ENCODE measurements at regions not wholly inside any gene's neighbourhood (a gene's known extent, or its start where the extent isn't known, plus 50 kb on each side); places are given as distances from the start of the nearest gene placed in this dataset.
A peak's percentile ranks its signal among the peaks of the same experiment; 100 is the strongest.

DNA sequence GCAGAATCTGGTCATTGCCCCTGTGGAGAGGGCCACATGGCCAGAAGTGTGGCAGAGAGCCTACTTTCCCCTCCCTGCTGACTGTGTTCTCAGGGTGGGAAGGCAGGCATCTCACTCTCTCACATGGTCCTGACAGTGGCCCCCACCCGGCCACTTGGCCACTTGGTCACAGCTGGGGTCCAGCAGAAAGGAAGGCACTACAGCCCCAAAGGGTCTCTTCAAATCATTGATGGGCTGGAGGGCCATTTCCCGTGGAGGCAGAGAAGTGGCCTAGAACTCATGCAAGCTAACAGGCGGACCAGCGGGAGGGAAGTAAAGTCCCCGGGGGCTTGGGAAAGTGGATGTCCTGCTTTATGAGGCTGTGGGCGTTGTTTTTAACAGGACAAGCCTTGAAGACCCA lies 125.3 kb downstream of the EMX2 start:
- H3K9me3 ChIP-seq = no peaks in the 10 kb centered on the region
- peak; percentile 26 for DNase-seq (ENCODE audit: low spot score)
- TF ChIP-seq, protein P1, sequence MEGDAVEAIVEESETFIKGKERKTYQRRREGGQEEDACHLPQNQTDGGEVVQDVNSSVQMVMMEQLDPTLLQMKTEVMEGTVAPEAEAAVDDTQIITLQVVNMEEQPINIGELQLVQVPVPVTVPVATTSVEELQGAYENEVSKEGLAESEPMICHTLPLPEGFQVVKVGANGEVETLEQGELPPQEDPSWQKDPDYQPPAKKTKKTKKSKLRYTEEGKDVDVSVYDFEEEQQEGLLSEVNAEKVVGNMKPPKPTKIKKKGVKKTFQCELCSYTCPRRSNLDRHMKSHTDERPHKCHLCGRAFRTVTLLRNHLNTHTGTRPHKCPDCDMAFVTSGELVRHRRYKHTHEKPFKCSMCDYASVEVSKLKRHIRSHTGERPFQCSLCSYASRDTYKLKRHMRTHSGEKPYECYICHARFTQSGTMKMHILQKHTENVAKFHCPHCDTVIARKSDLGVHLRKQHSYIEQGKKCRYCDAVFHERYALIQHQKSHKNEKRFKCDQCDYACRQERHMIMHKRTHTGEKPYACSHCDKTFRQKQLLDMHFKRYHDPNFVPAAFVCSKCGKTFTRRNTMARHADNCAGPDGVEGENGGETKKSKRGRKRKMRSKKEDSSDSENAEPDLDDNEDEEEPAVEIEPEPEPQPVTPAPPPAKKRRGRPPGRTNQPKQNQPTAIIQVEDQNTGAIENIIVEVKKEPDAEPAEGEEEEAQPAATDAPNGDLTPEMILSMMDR (IDR thresholded peaks at IDR 0.05) = no peak
- no peaks in the 10 kb centered on the region for H3K27me3 ChIP-seq
- no peaks in the 10 kb centered on the region for H3K36me3 ChIP-seq
- H3K4me1 ChIP-seq = no peaks in the 10 kb centered on the region
- no peak overlapping the region for H3K27ac ChIP-seq
- no peak overlapping the region for H3K4me3 ChIP-seq

DNA sequence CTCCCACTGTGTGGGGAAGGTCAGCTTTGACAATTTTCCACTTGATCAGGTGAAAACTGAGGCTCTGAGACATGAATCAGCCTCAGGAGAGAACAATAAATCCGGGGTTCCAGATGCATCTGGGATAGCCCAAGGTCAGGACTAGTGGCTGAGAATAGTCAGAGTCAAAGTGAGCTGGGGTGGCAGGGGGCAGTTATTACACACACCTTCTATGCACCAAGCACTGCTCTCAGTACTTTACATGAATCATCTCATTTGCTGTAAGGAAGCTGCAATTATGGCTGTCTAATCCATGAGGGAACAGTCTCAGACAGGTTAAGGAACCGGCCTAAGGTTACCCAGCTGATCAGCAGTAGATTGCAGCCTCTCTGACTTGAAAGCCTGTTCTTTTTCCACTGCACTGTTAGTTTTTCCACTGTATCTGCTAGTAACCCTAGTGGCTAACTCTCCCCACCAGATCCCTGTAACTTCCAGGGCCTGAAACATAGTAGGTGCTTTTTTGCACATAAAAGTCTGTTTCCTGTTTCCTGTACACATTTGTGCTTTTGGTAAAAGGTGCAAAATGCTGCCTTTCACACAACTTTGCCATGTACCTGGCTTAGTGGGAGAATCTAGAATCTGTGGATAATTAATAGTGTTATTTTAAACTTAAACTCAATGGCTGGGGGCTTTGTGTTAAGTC lies 125.9 kb downstream of the EMX2 start:
- TF ChIP-seq, protein P1 (IDR thresholded peaks at IDR 0.05) = no peak
- no peak overlapping the region for H3K4me3 ChIP-seq
- no peaks in the 10 kb centered on the region for H3K4me1 ChIP-seq
- no peak overlapping the region for H3K27ac ChIP-seq
- peak; percentile 18 for DNase-seq (ENCODE audit: low spot score)
- H3K36me3 ChIP-seq = no peaks in the 10 kb centered on the region
- no peaks in the 10 kb centered on the region for H3K27me3 ChIP-seq
- H3K9me3 ChIP-seq = no peaks in the 10 kb centered on the region

DNA sequence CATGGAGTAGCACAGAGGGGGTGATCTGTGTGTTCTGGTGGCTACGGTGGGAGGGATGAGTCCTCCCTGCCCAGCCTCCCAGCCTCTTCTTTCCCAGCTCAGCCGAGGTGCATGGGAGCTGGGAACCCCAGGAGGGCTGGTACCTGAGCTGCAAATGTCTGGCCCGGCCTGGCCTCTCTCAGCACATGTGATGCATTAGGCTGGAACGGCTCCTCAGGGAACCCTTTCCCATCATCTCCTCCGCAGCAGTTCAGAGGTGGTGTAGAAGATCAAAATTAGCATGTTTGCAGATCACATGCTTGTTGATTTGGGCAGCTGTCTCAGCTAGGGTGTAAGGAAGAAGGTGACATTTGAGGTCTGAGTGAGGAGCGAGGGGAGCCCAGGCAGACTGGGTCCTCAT lies 126.6 kb downstream of the EMX2 start:
- Histone ChIP-seq H3K27me3 (no peaks in the 10 kb centered on the region), H3K9me3 (no peaks in the 10 kb centered on the region), H3K27ac (no peak overlapping the region), H3K4me3 (no peak overlapping the region), H3K4me1 (no peaks in the 10 kb centered on the region), H3K36me3 (no peaks in the 10 kb centered on the region)
- DNase-seq (ENCODE audit: low spot score) = no peak
- TF ChIP-seq, protein P1 (IDR thresholded peaks at IDR 0.05) = no peak

DNA sequence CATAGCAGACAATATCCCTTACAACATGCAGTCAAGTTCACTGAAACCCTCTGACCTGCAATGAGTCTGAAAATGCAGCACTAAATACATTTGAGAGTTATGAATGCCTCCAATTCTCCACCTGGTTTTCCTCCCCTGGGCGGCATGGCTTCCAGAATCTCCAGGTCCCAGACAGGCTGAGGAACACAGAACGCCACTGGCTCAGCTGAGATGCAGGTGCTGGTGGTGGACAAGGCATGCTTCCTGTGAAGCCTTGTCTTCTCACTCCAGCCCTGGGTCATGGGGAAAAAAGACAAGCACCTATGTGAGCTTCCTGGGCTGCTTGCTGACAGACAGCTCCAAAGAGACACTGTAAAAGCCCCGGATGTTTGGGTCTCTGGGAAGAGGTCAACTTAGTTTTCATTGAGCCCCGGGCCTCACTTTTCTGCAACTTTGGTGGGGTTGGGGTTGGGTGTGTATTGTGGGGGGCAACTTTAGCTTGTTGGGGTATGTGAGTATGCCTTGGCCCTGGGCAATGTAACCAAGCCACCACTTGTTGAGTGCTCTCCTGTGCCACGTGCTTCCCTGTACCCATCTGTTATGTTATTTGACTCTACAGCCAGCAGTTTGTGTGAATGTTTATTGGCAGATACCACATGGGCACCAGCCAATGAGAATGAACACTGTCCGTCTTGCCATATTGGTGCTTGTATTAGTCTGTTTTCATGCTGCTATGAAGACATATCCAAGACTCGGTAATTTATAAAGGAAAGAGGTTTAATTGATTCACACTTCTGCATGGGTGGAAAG lies 127.8 kb downstream of the EMX2 start:
- Histone ChIP-seq H3K4me1 (no peaks in the 10 kb centered on the region), H3K36me3 (no peaks in the 10 kb centered on the region), H3K27me3 (no peaks in the 10 kb centered on the region), H3K9me3 (no peaks in the 10 kb centered on the region), H3K27ac (no peak overlapping the region), H3K4me3 (no peak overlapping the region)
- DNase-seq (ENCODE audit: low spot score) = no peak
- TF ChIP-seq, protein P1 (IDR thresholded peaks at IDR 0.05) = no peak

DNA sequence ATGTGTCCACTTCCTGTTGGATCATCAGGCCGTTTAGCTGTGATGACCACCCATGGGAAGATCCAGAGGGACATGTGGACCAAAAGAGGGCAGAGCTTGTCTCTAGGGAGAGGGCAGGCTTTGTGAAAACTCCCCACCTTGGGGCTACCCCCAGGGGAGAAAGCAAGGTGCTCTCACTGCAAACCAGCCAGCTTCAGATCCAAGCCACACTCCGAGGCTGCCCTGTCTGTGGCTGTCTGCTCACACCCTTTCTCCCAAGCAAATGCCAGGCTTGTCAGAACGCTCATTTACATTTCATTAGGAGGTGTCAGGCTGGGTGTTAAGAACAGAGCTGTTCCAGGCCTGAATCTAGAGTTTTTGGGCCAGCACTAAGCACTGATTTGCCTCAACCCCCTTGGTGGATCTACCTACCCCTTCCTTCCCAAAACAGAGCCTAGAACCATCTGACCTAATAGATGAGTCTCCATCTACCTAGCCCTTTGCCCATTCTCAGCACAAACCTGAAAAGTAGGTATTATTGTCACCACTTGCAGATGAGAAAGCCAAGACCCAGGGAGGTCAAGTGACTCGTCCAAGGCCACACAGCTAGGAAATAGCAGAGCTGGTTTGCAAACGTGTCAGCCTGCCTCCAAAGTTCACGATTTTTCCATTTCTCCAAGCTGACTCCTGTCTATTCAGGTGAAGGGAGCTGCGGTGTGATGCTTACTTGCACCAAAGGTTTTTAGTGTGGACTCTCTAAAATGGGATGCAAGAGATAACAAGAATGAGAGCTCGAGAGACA lies 130.9 kb downstream of the EMX2 start:
- Histone ChIP-seq H3K27ac (no peak overlapping the region), H3K4me1 (no peaks in the 10 kb centered on the region), H3K36me3 (no peaks in the 10 kb centered on the region), H3K27me3 (no peaks in the 10 kb centered on the region), H3K4me3 (no peak overlapping the region), H3K9me3 (peaks cover 0 to 3% of the 10 kb centered on the region in 2 donors)
- TF ChIP-seq, protein P1 (IDR thresholded peaks at IDR 0.05) = no peak
- DNase-seq (ENCODE audit: low spot score) = no peak

Data from right atrium auricular region (tissue), 2 donors.